ENCODE measurements at regions not wholly inside any gene's neighbourhood (a gene's known extent, or its start where the extent isn't known, plus 50 kb on each side); places are given as distances from the start of the nearest gene placed in this dataset.

DNA sequence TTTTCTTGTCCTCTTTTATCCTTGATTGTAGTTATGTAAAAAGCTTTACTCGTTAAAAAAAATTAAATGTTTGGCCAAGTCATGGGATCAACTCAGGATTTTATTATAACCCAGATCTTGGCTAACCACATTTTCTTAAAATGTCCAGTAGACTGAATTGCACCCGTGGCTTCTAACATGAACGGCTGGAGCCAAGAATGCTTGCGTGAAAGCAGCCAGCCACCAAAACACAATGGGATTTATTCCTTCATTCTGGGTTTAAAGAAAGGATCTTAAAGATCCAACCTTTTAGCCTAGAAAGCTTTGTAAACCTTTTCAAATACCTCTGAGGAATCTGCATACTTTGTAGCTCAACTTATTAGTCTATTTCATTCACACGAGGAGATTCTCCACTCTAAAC is 404.4 kb downstream of the USP25 start:
- ATAC-seq (ENCODE audit: insufficient read depth, low FRiP score) (no peak), DNase-seq (no peak)
- H3K9ac ChIP-seq (ENCODE audit: insufficient read depth in 1 of 2, low read length in 2 of 2), result no peak overlapping the region
- H3K27me3 ChIP-seq (ENCODE audit: control insufficient read depth in 3 of 3, insufficient read depth in 3 of 3, low read length in 2 of 3), result no peaks in the 10 kb centered on the region
- H3K4me1 ChIP-seq (ENCODE audit: control insufficient read depth in 5 of 5, insufficient read depth in 5 of 5, low read length in 5 of 5), result no peaks in the 10 kb centered on the region
- TF ChIP-seq, protein P1, sequence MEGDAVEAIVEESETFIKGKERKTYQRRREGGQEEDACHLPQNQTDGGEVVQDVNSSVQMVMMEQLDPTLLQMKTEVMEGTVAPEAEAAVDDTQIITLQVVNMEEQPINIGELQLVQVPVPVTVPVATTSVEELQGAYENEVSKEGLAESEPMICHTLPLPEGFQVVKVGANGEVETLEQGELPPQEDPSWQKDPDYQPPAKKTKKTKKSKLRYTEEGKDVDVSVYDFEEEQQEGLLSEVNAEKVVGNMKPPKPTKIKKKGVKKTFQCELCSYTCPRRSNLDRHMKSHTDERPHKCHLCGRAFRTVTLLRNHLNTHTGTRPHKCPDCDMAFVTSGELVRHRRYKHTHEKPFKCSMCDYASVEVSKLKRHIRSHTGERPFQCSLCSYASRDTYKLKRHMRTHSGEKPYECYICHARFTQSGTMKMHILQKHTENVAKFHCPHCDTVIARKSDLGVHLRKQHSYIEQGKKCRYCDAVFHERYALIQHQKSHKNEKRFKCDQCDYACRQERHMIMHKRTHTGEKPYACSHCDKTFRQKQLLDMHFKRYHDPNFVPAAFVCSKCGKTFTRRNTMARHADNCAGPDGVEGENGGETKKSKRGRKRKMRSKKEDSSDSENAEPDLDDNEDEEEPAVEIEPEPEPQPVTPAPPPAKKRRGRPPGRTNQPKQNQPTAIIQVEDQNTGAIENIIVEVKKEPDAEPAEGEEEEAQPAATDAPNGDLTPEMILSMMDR (IDR thresholded peaks at IDR 0.05; ENCODE audit: control extremely low read depth, extremely low read depth), result no peak
- H3K4me3 ChIP-seq, result no peak overlapping the region
- H3K36me3 ChIP-seq (ENCODE audit: control insufficient read depth in 4 of 4, insufficient read depth in 4 of 4, low read length in 4 of 4), result no peaks in the 10 kb centered on the region
- H3K27ac ChIP-seq (ENCODE audit: low read depth in 1 of 2, low read length in 1 of 2), result no peak overlapping the region
- WGBS, 2 donors, result 84% methylated on average over 5 of the region's 5 CpGs
- H3K9me3 ChIP-seq (ENCODE audit: control insufficient read depth in 4 of 4, insufficient read depth in 3 of 4, low read length in 3 of 4), result peaks cover 0 to 3% (median 1%) of the 10 kb centered on the region in 4 donors

DNA sequence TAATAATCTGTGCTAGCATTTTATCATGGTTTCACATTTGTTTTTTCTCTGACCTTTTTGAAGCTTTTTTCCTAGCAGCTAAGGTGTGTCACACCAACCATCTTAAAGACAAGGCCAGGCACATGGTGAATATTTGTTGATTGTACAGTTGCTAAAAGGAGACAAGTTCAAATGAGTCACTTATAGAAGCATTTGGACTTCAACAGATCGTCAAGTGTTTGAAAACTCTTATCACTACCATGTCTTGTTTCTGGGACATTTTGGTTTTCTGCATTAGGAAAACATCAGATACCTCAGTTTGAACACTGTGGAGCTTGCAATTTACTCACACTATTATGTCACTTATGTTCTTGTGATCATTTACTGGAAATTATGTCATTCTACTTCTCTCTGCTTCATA is 407.3 kb downstream of the USP25 start:
- H3K9me3 ChIP-seq (ENCODE audit: control insufficient read depth in 4 of 4, insufficient read depth in 3 of 4, low read length in 3 of 4), result peaks cover 0 to 3% (median 0%) of the 10 kb centered on the region in 4 donors
- H3K27ac ChIP-seq (ENCODE audit: low read depth in 1 of 2, low read length in 1 of 2), result no peak overlapping the region
- 45 to 74% methylated on average over 1 of the region's 1 CpG for WGBS, 2 donors
- H3K9ac ChIP-seq (ENCODE audit: insufficient read depth in 1 of 2, low read length in 2 of 2), result no peak overlapping the region
- no peaks in the 10 kb centered on the region for H3K27me3 ChIP-seq (ENCODE audit: control insufficient read depth in 3 of 3, insufficient read depth in 3 of 3, low read length in 2 of 3)
- DNase-seq (no peak), ATAC-seq (ENCODE audit: insufficient read depth, low FRiP score) (no peak)
- no peak overlapping the region for H3K4me3 ChIP-seq
- H3K4me1 ChIP-seq (ENCODE audit: control insufficient read depth in 5 of 5, insufficient read depth in 5 of 5, low read length in 5 of 5), result no peaks in the 10 kb centered on the region
- H3K36me3 ChIP-seq (ENCODE audit: control insufficient read depth in 4 of 4, insufficient read depth in 4 of 4, low read length in 4 of 4), result no peaks in the 10 kb centered on the region
- TF ChIP-seq, protein P1 (IDR thresholded peaks at IDR 0.05; ENCODE audit: control extremely low read depth, extremely low read depth), result no peak

DNA sequence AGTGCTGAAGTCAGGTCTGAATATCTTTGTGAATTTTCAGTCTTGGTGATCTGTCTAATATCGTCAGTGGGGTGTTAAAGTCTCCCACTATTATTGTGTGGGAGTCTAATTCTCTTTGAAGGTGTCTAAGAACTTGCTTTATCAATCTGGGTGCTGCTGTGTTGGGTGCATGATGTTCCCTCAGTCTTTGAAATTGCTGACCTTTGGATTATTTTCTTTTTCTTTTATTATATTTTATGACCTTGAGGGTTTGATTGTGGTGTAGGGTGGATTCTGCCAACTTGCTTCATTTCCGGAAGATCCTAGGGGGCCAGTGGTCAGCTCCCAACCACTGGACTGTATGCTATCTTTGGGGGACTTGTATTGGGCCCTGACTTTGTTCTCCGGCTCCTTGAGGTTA is 415.3 kb downstream of the USP25 start:
- peaks cover 0 to 2% (median 0%) of the 10 kb centered on the region in 4 donors for H3K9me3 ChIP-seq (ENCODE audit: control insufficient read depth in 4 of 4, insufficient read depth in 3 of 4, low read length in 3 of 4)
- no peaks in the 10 kb centered on the region for H3K4me1 ChIP-seq (ENCODE audit: control insufficient read depth in 5 of 5, insufficient read depth in 5 of 5, low read length in 5 of 5)
- TF ChIP-seq, protein P1 (IDR thresholded peaks at IDR 0.05; ENCODE audit: control extremely low read depth, extremely low read depth), result no peak
- no peaks in the 10 kb centered on the region for H3K27me3 ChIP-seq (ENCODE audit: control insufficient read depth in 3 of 3, insufficient read depth in 3 of 3, low read length in 2 of 3)
- no peaks in the 10 kb centered on the region for H3K36me3 ChIP-seq (ENCODE audit: control insufficient read depth in 4 of 4, insufficient read depth in 4 of 4, low read length in 4 of 4)
- no peak overlapping the region for H3K27ac ChIP-seq (ENCODE audit: low read depth in 1 of 2, low read length in 1 of 2)
- DNase-seq, result no peak
- ATAC-seq (ENCODE audit: insufficient read depth, low FRiP score), result no peak
- 86 to 92% methylated on average over 3 of the region's 3 CpGs for WGBS, 2 donors
- H3K4me3 ChIP-seq, result no peak overlapping the region
- H3K9ac ChIP-seq (ENCODE audit: insufficient read depth in 1 of 2, low read length in 2 of 2), result no peak overlapping the region

DNA sequence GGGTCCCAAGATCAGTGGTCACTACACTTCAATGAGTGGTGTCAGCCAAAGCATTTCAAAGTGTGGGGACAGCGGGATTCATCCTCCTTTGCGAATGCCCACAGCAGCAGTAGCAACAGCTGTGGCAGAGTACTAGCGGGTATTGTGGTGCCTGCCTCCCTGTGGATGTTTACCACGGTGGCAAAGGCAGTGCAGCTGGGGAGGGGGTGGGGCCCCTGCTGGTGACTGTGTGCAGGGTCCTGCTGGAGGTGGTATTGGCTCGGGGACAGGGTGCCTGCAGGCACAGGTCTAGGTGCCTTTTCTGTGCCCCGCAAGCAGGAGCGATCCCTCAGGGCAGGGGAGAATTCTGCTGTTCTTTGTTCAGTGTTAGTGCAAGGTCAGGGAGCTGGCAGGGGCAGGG is 415.7 kb downstream of the USP25 start:
- Histone ChIP-seq H3K36me3 (ENCODE audit: control insufficient read depth in 4 of 4, insufficient read depth in 4 of 4, low read length in 4 of 4) (no peaks in the 10 kb centered on the region), H3K9me3 (ENCODE audit: control insufficient read depth in 4 of 4, insufficient read depth in 3 of 4, low read length in 3 of 4) (peaks cover 0 to 2% (median 0%) of the 10 kb centered on the region in 4 donors), H3K27me3 (ENCODE audit: control insufficient read depth in 3 of 3, insufficient read depth in 3 of 3, low read length in 2 of 3) (no peaks in the 10 kb centered on the region), H3K4me3 (no peak overlapping the region), H3K27ac (ENCODE audit: low read depth in 1 of 2, low read length in 1 of 2) (no peak overlapping the region), H3K4me1 (ENCODE audit: control insufficient read depth in 5 of 5, insufficient read depth in 5 of 5, low read length in 5 of 5) (no peaks in the 10 kb centered on the region), H3K9ac (ENCODE audit: insufficient read depth in 1 of 2, low read length in 2 of 2) (no peak overlapping the region)
- 93% methylated on average over 7 of the region's 7 CpGs for WGBS, 2 donors
- DNase-seq (no peak), ATAC-seq (ENCODE audit: insufficient read depth, low FRiP score) (no peak)
- TF ChIP-seq, protein P1 (IDR thresholded peaks at IDR 0.05; ENCODE audit: control extremely low read depth, extremely low read depth), result no peak

All from lung (tissue), 11 donors.